Epithelial cell of proximal tubule (primary cell): ENCODE measurements at regions not wholly inside any gene's neighbourhood (a gene's known extent, or its start where the extent isn't known, plus 50 kb on each side); places are given as distances from the start of the nearest gene placed in this dataset.

Source experiments
- DNase-seq: peaks from one replicate; pipeline ENCODE4 v3.0.0-alpha.2; 2011; ENCODE audit warnings: low read depth
- H3K4me3 ChIP-seq: 2 replicates; pipeline ENCODE4 v1.5.1; 2011; ENCODE audit warnings: low read depth, mild to moderate bottlenecking, low read length
- CTCF ChIP-seq: conservative IDR thresholded peaks from 2 replicates; pipeline ENCODE4 v1.5.1; 2012; ENCODE audit warnings: low read depth, mild to moderate bottlenecking, low read length

GRCh38 chr1:221237587-221237986 lies 358.3 kb downstream of the HLX start:
- H3K4me3 ChIP-seq, result no peak overlapping the region
- no peak for TF ChIP-seq CTCF
- DNase-seq, result no peak

GRCh38 chr1:221239181-221239580 lies 359.9 kb downstream of the HLX start:
- TF ChIP-seq CTCF, result no peak
- no peak overlapping the region for H3K4me3 ChIP-seq
- no peak for DNase-seq

- H3K4me3 ChIP-seq, result no peak overlapping the region
- no peak for DNase-seq
- no peak for TF ChIP-seq CTCF
Observed at GRCh38 chr1:221239792-221240191, 360.5 kb downstream of the HLX start.

GRCh38 chr1:221240690-221241089 lies 361.4 kb downstream of the HLX start:
- H3K4me3 ChIP-seq, result no peak overlapping the region
- TF ChIP-seq CTCF, result no peak
- DNase-seq, result no peak

GRCh38 chr1:221241157-221241556 lies 361.9 kb downstream of the HLX start:
- TF ChIP-seq CTCF, result no peak
- no peak for DNase-seq
- H3K4me3 ChIP-seq, result no peak overlapping the region

GRCh38 chr1:221241592-221241991 lies 362.3 kb downstream of the HLX start:
- DNase-seq, result no peak
- TF ChIP-seq CTCF, result no peak
- no peak overlapping the region for H3K4me3 ChIP-seq

GRCh38 chr1:221246067-221246466 lies 366.8 kb downstream of the HLX start:
- no peak for DNase-seq
- no peak for TF ChIP-seq CTCF
- no peak overlapping the region for H3K4me3 ChIP-seq
